H1 (cell line): ENCODE measurements at regions not wholly inside any gene's neighbourhood (a gene's known extent, or its start where the extent isn't known, plus 50 kb on each side); places are given as distances from the start of the nearest gene placed in this dataset.

Source experiments
- CBX8 ChIP-seq: fragments of 300-800, 300-1000 bp; sonication (generic); IDR thresholded peaks from 2 replicates; pipeline ENCODE4 v1.7.1; 2016; ENCODE audit warnings: low read depth, low read length, borderline replicate concordance
- NANOG ChIP-seq: IDR thresholded peaks from 2 replicates; pipeline ENCODE4 v1.6.1; 2011; ENCODE audit warnings: low read length, low read depth, mild to moderate bottlenecking, inconsistent platforms; ENCODE audit not compliant: insufficient read depth, poor library complexity, severe bottlenecking
- POLR2A ChIP-seq, 2 experiments: IDR thresholded peaks; 1 replicate in 1 of 2; 2 replicates in 1 of 2; pipeline ENCODE4 v1.6.1; 2011; ENCODE audit warnings: low read depth in 2 of 2, low read length in 2 of 2, mild to moderate bottlenecking in 2 of 2; ENCODE audit errors: control extremely low read depth in 1 of 2
- TAF1 ChIP-seq: IDR thresholded peaks from 2 replicates; pipeline ENCODE4 v1.6.1; 2011; ENCODE audit warnings: mild to moderate bottlenecking, low read depth, low read length
- TBP ChIP-seq: IDR thresholded peaks from 2 replicates; pipeline ENCODE4 v1.6.1; 2011; ENCODE audit warnings: low read depth, low read length, improper control_type of control experiment

GRCh38 chr9:108257382-108257781 lies 598.4 kb downstream of the ACTL7B start (continued):
- no peak for TF ChIP-seq POLR2A (IDR thresholded peaks at IDR 0.05; ENCODE audit: control extremely low read depth in 1 of 2, low read depth in 2 of 2, low read length in 2 of 2)
- TF ChIP-seq NANOG: no peak
- TF ChIP-seq TAF1: no peak
- no peak for TF ChIP-seq TBP
- no peak for TF ChIP-seq CBX8
